Adrenal gland (tissue), 9 donors: ENCODE measurements at regions not wholly inside any gene's neighbourhood (a gene's known extent, or its start where the extent isn't known, plus 50 kb on each side); places are given as distances from the start of the nearest gene placed in this dataset.

ENCODE experiments used
- DNase-seq, 7 donors: peaks; one replicate each; pipeline ENCODE4 v3.0.0-alpha.2; 2019 to 2020
- H3K27ac ChIP-seq, 5 donors: fragments of 200-600 bp; sonication (generic) in 4 of 5; 1 replicate in 3 of 5; 2 replicates in 2 of 5; pipeline versions ENCODE4 v1.5.1 to v1.8.0; 2016 to 2020; ENCODE audit warnings: mild to moderate bottlenecking in 1 of 5
- H3K27me3 ChIP-seq: fragments of 200-600 bp; 2 replicates; pipeline ENCODE4 v1.8.0; 2021
- H3K36me3 ChIP-seq, 2 donors: fragments of 200-600 bp; replicated peaks in 1 of 2; 1 replicate in 1 of 2; 2 replicates in 1 of 2; pipeline versions ENCODE4 v1.5.1 to v1.8.0; 2018 to 2022
- H3K4me1 ChIP-seq, 2 donors: fragments of 200-600 bp; replicated peaks in 1 of 2; 1 replicate in 1 of 2; 2 replicates in 1 of 2; pipeline versions ENCODE4 v1.5.1 to v1.8.0; 2018 to 2021
- H3K4me3 ChIP-seq, 4 donors: fragments of 200-600 bp; sonication (generic) in 3 of 4; one replicate each; pipeline ENCODE4 v1.5.1; 2016 to 2018
- H3K9me3 ChIP-seq, 3 donors: fragments of 200-600 bp; sonication (generic) in 1 of 3; replicated peaks in 1 of 3; 1 replicate in 2 of 3; 2 replicates in 1 of 3; pipeline versions ENCODE4 v1.5.1 to v1.8.0; 2016 to 2021
- CTCF ChIP-seq, 6 experiments: fragments of 450-650 bp in 4 of 6; fragments of 200-600 bp in 2 of 6; sonication (generic) in 1 of 6; IDR thresholded peaks; 1 replicate in 5 of 6; 2 replicates in 1 of 6; pipeline versions ENCODE4 v1.5.1 to v1.8.0; 2016 to 2021; ENCODE audit warnings: antibody characterized with exemption in 6 of 6, mild to moderate bottlenecking in 2 of 6, moderate library complexity in 1 of 6
- POLR2A ChIP-seq, 2 donors: fragments of 450-650 bp; IDR thresholded peaks; one replicate each; pipeline ENCODE4 v1.6.1; 2017; ENCODE audit warnings: antibody characterized with exemption in 2 of 2, mild to moderate bottlenecking in 2 of 2, moderate library complexity in 1 of 2
- WGBS, 4 donors: extraction: QIAGEN DNeasy Blood & Tissue Kit in 2 of 4; methylation state at CpG; one replicate each; pipeline versions ENCODE4 v1.1.5 to v1.1.7; 2013 to 2017; 5-methylcytosine and 5-hydroxymethylcytosine counted together
- intact Hi-C, 2 donors: fragments of 100-400 bp; cut with DNase I; formaldehyde crosslinking; loops; one replicate each; pipeline versions ENCODE4 v1.14.1 to v1.15.0; 2022 to 2023
- donor health status: healthy with polysubstance abuse.
- donor health status: Bipolar disorder and iron deficiency.
- donor health status: DM: yes; HTN: yes; CAD: no.
- donor health status: DM: no; HTN: no; CAD: no.
- donor health status: DM: no; HTN: no; CAD: no.

- WGBS, 4 donors: 83 to 91% (median 87%) methylated on average over 4 of the region's 4 CpGs
- H3K4me1 ChIP-seq: peaks cover 0 to 8% of the 10 kb centered on the region in 2 donors
- H3K4me3 ChIP-seq: no peak overlapping the region
- no peak for TF ChIP-seq CTCF (IDR thresholded peaks at IDR 0.05)
- TF ChIP-seq POLR2A (IDR thresholded peaks at IDR 0.05): no peak
- intact Hi-C loops: no loop called here
- H3K9me3 ChIP-seq: no peaks in the 10 kb centered on the region
- H3K27me3 ChIP-seq: no peaks in the 10 kb centered on the region
- no peak overlapping the region for H3K27ac ChIP-seq
- H3K36me3 ChIP-seq: no peaks in the 10 kb centered on the region
- no peak for DNase-seq
These were observed 140.8 kb upstream of the ZNF462 start for GRCh38 chr9:106722051-106722753.

GRCh38 chr9:106723926-106724325, 139.0 kb upstream of the ZNF462 start:
- Histone ChIP-seq H3K4me1 (no peaks in the 10 kb centered on the region), H3K9me3 (no peaks in the 10 kb centered on the region), H3K27me3 (no peaks in the 10 kb centered on the region), H3K4me3 (no peak overlapping the region), H3K27ac (no peak overlapping the region), H3K36me3 (no peaks in the 10 kb centered on the region)
- no peak for DNase-seq
- intact Hi-C loops: no loop called here
- TF ChIP-seq CTCF (IDR thresholded peaks at IDR 0.05): no peak
- no peak for TF ChIP-seq POLR2A (IDR thresholded peaks at IDR 0.05)

- H3K4me3 ChIP-seq: no peak overlapping the region
- WGBS, 4 donors: 70 to 82% (median 74%) methylated on average over 2 of the region's 2 CpGs
- TF ChIP-seq POLR2A (IDR thresholded peaks at IDR 0.05): no peak
- H3K9me3 ChIP-seq: no peaks in the 10 kb centered on the region
- intact Hi-C loops: no loop called here
- no peaks in the 10 kb centered on the region for H3K36me3 ChIP-seq
- H3K27ac ChIP-seq: no peak overlapping the region
- H3K27me3 ChIP-seq: no peaks in the 10 kb centered on the region
- DNase-seq: no peak
- H3K4me1 ChIP-seq: no peaks in the 10 kb centered on the region
These were observed 138.4 kb upstream of the ZNF462 start for GRCh38 chr9:106724566-106724965.

GRCh38 chr9:106726070-106726815, 136.7 kb upstream of the ZNF462 start:
- no peak overlapping the region for H3K27ac ChIP-seq
- no peak overlapping the region for H3K4me3 ChIP-seq
- TF ChIP-seq POLR2A (IDR thresholded peaks at IDR 0.05) (no peak), CTCF (IDR thresholded peaks at IDR 0.05) (no peak)
- H3K4me1 ChIP-seq: no peaks in the 10 kb centered on the region
- H3K9me3 ChIP-seq: no peaks in the 10 kb centered on the region
- intact Hi-C loops: no loop called here
- H3K27me3 ChIP-seq: no peaks in the 10 kb centered on the region
- no peak for DNase-seq
- WGBS, 4 donors: 82 to 89% (median 85%) methylated on average over 5 of the region's 5 CpGs
- no peaks in the 10 kb centered on the region for H3K36me3 ChIP-seq
